Erythroblast (primary cell): ENCODE measurements at regions not wholly inside any gene's neighbourhood (a gene's known extent, or its start where the extent isn't known, plus 50 kb on each side); places are given as distances from the start of the nearest gene placed in this dataset.

Experiments used
- GATA1 ChIP-seq: IDR thresholded peaks from 2 replicates; pipeline ENCODE4 v1.6.1; 2011; ENCODE audit warnings: low read depth, mild to moderate bottlenecking, control low read depth, low read length, moderate library complexity
- POLR2A ChIP-seq: IDR thresholded peaks from 2 replicates; pipeline ENCODE4 v1.6.1; 2011; ENCODE audit warnings: mild to moderate bottlenecking, low read length

DNA sequence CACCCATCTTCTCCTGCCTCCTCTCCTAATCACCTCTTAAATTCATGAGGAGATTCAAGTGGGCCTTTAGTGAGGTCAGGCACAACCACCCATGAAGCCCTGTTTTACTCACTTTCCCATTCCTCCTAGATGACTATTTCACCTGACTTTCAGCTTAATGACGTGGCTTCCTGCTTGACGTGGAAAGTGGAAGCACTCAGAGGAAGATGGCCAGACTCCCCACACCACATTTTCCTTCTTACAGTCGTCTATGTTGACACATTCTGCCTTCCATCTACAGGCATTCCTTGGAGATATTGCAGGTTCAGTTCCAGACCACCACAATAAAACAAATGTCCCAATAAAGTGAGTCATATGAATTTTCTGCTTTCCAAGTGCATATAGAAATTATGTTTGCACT is 146.4 kb upstream of the TAS2R1 start:
- TF ChIP-seq POLR2A (no peak), GATA1 (no peak)
